MCF 10A (cell line): ENCODE measurements at regions not wholly inside any gene's neighbourhood (a gene's known extent, or its start where the extent isn't known, plus 50 kb on each side); places are given as distances from the start of the nearest gene placed in this dataset.

Experiments
- BruUV-seq: library from RNA; stranded (reverse); fragments of 400-500 nt; replicated peaks from 2 replicates; lab custom pipeline; 2021; lab: Mats Ljungman, UMichigan
- CTCF ChIA-PET: fragments of 300-600 bp; sonication (Branson Sonifier 250); formaldehyde crosslinking; extraction: SDS; loops from one replicate; lab custom pipeline; 2021; ENCODE audit warnings: antibody characterized with exemption, inconsistent platforms; lab: Yijun Ruan, JAX
- POLR2A ChIA-PET: fragments of 300-600, 350-650 bp; sonication (Branson Sonifier 250); formaldehyde crosslinking; extraction: SDS; loops from one replicate; lab custom pipeline; 2020; ENCODE audit warnings: antibody characterized with exemption, inconsistent platforms; lab: Yijun Ruan, JAX
- DNase-seq: peaks from one replicate; pipeline ENCODE4 v3.0.0-alpha.2; 2018; ENCODE audit not compliant: unreplicated experiment
- H3K27ac Mint-ChIP-seq: one replicate; pipeline ENCODE4 v1.8.0; 2022; ENCODE audit warnings: mild to moderate bottlenecking, low read depth, mixed read lengths; ENCODE audit not compliant: unreplicated experiment
- H3K27me3 Mint-ChIP-seq: one replicate; pipeline ENCODE4 v1.8.0; 2022; ENCODE audit warnings: mixed read lengths; ENCODE audit not compliant: insufficient read depth, unreplicated experiment
- H3K36me3 Mint-ChIP-seq: one replicate; pipeline ENCODE4 v1.8.0; 2022; ENCODE audit warnings: mild to moderate bottlenecking, moderate library complexity, mixed read lengths; ENCODE audit not compliant: insufficient read depth, unreplicated experiment
- H3K4me1 Mint-ChIP-seq: one replicate; pipeline ENCODE4 v1.8.0; 2022; ENCODE audit warnings: mixed read lengths; ENCODE audit not compliant: insufficient read depth, unreplicated experiment
- H3K4me3 Mint-ChIP-seq: one replicate; pipeline ENCODE4 v1.8.0; 2022; ENCODE audit warnings: mild to moderate bottlenecking, moderate library complexity, mixed read lengths; ENCODE audit not compliant: unreplicated experiment
- H3K9me3 Mint-ChIP-seq: one replicate; pipeline ENCODE4 v1.8.0; 2022; ENCODE audit warnings: mixed read lengths; ENCODE audit not compliant: unreplicated experiment
- intact Hi-C: fragments of 100-400 bp; cut with micrococcal nuclease; formaldehyde crosslinking; loops from 2 replicates; pipeline ENCODE4 v1.14.1; 2022
- TF ChIP-seq, protein P1 (sequence below): fragments of 200-600 bp; IDR thresholded peaks from one replicate; pipeline ENCODE4 v1.8.0; 2022; ENCODE audit warnings: antibody characterized with exemption, mild to moderate bottlenecking; ENCODE audit not compliant: unreplicated experiment

DNA sequence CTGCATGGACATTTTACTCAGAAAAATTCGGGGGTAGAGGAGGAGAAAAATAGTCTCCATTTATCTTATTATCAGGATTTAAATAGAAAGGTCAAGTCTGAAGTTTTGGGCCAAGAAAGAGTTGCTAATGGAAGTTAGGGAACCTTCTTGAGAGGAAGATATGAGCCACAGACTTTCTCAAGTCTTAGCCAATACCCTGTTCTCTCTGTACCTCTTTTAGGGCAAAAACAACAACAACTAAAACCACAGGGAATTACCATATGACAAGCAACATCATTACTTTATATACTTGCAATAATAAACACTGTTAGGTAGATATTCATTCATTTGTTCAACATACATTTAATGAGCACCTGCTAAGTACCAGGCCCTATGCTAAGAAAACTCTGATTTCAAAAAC lies 282.2 kb upstream of the CDH5 start:
- no peak for DNase-seq
- Mint-ChIP-seq H3K27me3 (no peaks in the 10 kb centered on the region), H3K4me1 (no peaks in the 10 kb centered on the region), H3K27ac (no peak overlapping the region), H3K4me3 (no peak overlapping the region), H3K9me3 (peaks cover 35% of the 10 kb centered on the region), H3K36me3 (no peaks in the 10 kb centered on the region)
- ChIA-PET CTCF (no interaction called here), POLR2A (no interaction called here)
- intact Hi-C loops = no loop called here
- BruUV-seq = no TSS peak
- TF ChIP-seq, protein P1, sequence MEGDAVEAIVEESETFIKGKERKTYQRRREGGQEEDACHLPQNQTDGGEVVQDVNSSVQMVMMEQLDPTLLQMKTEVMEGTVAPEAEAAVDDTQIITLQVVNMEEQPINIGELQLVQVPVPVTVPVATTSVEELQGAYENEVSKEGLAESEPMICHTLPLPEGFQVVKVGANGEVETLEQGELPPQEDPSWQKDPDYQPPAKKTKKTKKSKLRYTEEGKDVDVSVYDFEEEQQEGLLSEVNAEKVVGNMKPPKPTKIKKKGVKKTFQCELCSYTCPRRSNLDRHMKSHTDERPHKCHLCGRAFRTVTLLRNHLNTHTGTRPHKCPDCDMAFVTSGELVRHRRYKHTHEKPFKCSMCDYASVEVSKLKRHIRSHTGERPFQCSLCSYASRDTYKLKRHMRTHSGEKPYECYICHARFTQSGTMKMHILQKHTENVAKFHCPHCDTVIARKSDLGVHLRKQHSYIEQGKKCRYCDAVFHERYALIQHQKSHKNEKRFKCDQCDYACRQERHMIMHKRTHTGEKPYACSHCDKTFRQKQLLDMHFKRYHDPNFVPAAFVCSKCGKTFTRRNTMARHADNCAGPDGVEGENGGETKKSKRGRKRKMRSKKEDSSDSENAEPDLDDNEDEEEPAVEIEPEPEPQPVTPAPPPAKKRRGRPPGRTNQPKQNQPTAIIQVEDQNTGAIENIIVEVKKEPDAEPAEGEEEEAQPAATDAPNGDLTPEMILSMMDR = no peak

DNA sequence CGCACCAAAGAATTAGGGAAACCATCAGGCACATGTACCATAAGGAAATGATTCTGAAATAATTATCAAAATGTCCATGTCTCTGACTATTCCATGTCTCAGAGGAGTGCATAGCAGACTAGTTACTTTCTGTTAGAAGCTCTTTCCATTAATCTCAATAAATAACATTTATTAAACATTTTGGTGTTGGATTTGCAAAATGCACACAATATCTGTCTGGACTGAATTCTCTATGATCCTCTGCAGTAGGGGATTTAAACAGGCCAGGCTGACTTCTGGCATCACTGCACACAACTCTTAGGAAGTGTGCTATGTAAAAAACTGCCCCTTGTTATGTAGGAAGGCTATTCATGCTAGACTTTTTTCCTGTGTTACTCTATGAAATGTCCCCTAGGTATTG lies 283.3 kb upstream of the CDH5 start:
- intact Hi-C loops = no loop called here
- TF ChIP-seq, protein P1 = no peak
- CTCF ChIA-PET = no interaction called here
- no peaks in the 10 kb centered on the region for H3K36me3 Mint-ChIP-seq
- no peak for DNase-seq
- H3K9me3 Mint-ChIP-seq = peaks cover 32% of the 10 kb centered on the region
- H3K4me1 Mint-ChIP-seq = no peaks in the 10 kb centered on the region
- no TSS peak for BruUV-seq
- no peaks in the 10 kb centered on the region for H3K27me3 Mint-ChIP-seq
- no peak overlapping the region for H3K4me3 Mint-ChIP-seq
- POLR2A ChIA-PET = no interaction called here
- H3K27ac Mint-ChIP-seq = no peak overlapping the region

- intact Hi-C loops = no loop called here
- Mint-ChIP-seq H3K27ac (no peak overlapping the region), H3K27me3 (no peaks in the 10 kb centered on the region), H3K4me1 (no peaks in the 10 kb centered on the region), H3K4me3 (no peak overlapping the region), H3K36me3 (no peaks in the 10 kb centered on the region), H3K9me3 (peaks cover 29% of the 10 kb centered on the region)
- BruUV-seq = no TSS peak
- ChIA-PET POLR2A (interaction anchor here (1.5 kb wide), 1 partner anchor 75 kb away, joined by 3 read pairs; no protein-coding TSS in a partner anchor), CTCF (interaction anchor here (1.5 kb wide), 1 partner anchor 24 kb away, joined by 6 read pairs; no protein-coding TSS in a partner anchor)
- DNase-seq = no peak
- TF ChIP-seq, protein P1 = no peak
These were observed 284.1 kb upstream of the CDH5 start for GRCh38 chr16:66082424-66082823.

DNA sequence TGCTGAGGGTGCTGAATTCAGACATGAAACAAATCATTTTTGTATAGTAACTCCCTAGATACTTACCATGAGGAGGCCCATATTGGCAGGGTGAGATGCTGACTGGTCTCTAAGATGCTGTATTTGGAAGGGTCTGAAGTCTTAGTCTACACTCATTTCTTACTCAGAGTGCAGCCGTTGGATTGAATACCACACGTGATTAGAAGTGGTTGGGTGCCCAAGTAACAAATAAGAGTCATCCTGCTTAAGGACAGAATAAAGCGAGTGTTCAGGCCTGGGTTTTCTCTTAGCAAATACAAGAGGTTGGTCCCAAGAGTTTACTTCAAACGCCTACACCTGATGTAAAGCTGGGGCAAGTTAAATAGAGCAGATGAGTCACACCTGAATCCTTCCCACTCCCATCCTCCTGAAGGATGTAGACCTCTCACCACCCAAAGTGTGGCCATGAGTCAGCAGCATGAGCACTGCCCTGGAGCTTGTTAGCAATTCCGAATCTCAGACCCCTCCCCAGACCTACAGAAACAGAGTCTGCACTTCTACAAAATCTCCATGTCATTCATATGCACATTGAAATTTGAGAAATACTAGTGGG lies 284.6 kb upstream of the CDH5 start:
- peaks cover 24% of the 10 kb centered on the region for H3K9me3 Mint-ChIP-seq
- no TSS peak for BruUV-seq
- intact Hi-C loops = no loop called here
- ChIA-PET CTCF (interaction anchor here (0.6 to 1.5 kb wide), 2 partner anchors 23 to 131 kb away, joined by 3 to 6 read pairs; no protein-coding TSS in a partner anchor), POLR2A (interaction anchor here (0.9 to 1.5 kb wide), 2 partner anchors 12 to 75 kb away, joined by 3 to 4 read pairs; no protein-coding TSS in a partner anchor)
- peak; percentile 83 for DNase-seq
- H3K27me3 Mint-ChIP-seq = no peaks in the 10 kb centered on the region
- H3K4me1 Mint-ChIP-seq = no peaks in the 10 kb centered on the region
- TF ChIP-seq, protein P1 = no peak
- H3K4me3 Mint-ChIP-seq = no peak overlapping the region
- no peaks in the 10 kb centered on the region for H3K36me3 Mint-ChIP-seq
- peak overlapping the region; percentile 23 for H3K27ac Mint-ChIP-seq
